ENCODE measurements at regions not wholly inside any gene's neighbourhood (a gene's known extent, or its start where the extent isn't known, plus 50 kb on each side); places are given as distances from the start of the nearest gene placed in this dataset.

DNA sequence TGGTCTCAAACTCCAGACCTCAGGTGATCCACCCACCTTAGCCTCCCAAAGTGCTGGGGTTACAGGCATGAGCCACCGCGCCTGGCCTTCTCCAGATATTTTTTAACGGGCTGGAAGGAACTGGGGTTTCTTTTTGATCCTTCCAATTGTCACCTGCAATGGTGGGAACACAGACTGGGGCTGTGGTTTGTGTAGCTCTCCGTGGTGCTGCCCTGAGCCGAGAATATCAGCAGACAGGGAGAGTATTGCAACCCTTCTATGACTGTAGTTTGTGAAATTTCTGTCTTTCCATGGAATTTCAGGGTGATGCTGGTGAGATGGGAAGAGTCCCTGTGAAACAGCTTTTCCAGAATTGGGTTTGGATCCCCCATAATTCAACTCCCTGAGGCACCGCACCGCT, 263.5 kb downstream of the ENGASE start:
- no peaks in the 10 kb centered on the region for H3K9me3 ChIP-seq
- TF ChIP-seq CTCF (IDR thresholded peaks at IDR 0.05) (no peak), POLR2AphosphoS5 (IDR thresholded peaks at IDR 0.05) (no peak), POLR2A (IDR thresholded peaks at IDR 0.05) (no peak)
- H3K36me3 ChIP-seq: no peaks in the 10 kb centered on the region
- no peak overlapping the region for H3K27ac ChIP-seq
- DNase-seq (ENCODE audit: low spot score in 2 of 2): no peak
- peaks cover 0 to 27% of the 10 kb centered on the region in 2 donors for H3K27me3 ChIP-seq
- H3K4me1 ChIP-seq: no peaks in the 10 kb centered on the region
- H3K4me3 ChIP-seq: no peak overlapping the region
- intact Hi-C loops (cut with DNase I; ENCODE audit: low total_unique reads): no loop called here

DNA sequence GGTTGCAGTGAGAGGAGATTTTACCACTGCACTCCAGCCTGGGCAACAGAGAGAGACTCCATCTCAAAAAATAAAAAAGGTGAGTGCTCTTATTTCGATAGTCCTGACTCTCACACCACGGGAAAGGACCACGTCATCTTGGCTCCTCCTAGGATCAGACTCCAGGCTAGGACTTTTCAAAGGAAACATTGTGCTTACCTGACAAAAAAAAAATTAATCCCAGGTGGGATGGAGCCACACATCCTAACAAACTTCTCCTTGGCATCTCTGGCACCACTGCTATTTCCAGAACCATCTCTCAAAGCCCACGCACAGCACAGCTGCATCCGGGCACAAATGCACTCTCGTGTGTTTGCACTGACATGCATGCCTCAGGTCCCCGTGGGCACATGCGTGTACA, 262.4 kb downstream of the ENGASE start:
- Histone ChIP-seq H3K9me3 (no peaks in the 10 kb centered on the region), H3K27ac (no peak overlapping the region), H3K4me3 (no peak overlapping the region), H3K27me3 (peaks cover 0 to 36% of the 10 kb centered on the region in 2 donors), H3K36me3 (no peaks in the 10 kb centered on the region), H3K4me1 (no peaks in the 10 kb centered on the region)
- no peak for TF ChIP-seq POLR2AphosphoS5 (IDR thresholded peaks at IDR 0.05)
- no peak for TF ChIP-seq POLR2A (IDR thresholded peaks at IDR 0.05)
- TF ChIP-seq CTCF (IDR thresholded peaks at IDR 0.05): no peak
- intact Hi-C loops (cut with DNase I; ENCODE audit: low total_unique reads): no loop called here
- no peak for DNase-seq (ENCODE audit: low spot score in 2 of 2)

DNA sequence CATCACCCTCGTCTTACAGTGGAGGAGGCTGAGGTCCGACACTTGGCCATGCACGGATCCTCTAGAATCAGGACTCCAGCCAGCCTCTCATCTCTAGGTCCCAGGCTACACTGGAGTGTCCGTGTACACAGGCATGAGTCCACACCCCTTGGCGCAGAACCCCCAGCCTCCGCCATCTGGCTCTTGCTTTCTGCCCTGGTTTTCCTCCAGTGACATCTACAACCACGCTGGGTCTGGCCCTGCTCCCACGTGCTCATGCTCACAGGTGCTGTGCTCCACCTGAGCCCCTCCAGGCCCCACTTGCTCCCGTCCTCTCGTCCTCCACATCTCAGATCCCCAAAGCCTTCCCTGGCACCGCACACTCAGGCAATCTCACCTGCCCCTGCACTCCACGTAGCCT, 260.8 kb downstream of the ENGASE start:
- Histone ChIP-seq H3K9me3 (no peaks in the 10 kb centered on the region), H3K27me3 (peaks cover 0 to 52% of the 10 kb centered on the region in 2 donors), H3K27ac (no peak overlapping the region), H3K4me1 (no peaks in the 10 kb centered on the region), H3K4me3 (no peak overlapping the region), H3K36me3 (no peaks in the 10 kb centered on the region)
- no peak for TF ChIP-seq POLR2AphosphoS5 (IDR thresholded peaks at IDR 0.05)
- TF ChIP-seq CTCF (IDR thresholded peaks at IDR 0.05): no peak
- TF ChIP-seq POLR2A (IDR thresholded peaks at IDR 0.05): no peak
- no peak for DNase-seq (ENCODE audit: low spot score in 2 of 2)
- intact Hi-C loops (cut with DNase I; ENCODE audit: low total_unique reads): no loop called here

DNA sequence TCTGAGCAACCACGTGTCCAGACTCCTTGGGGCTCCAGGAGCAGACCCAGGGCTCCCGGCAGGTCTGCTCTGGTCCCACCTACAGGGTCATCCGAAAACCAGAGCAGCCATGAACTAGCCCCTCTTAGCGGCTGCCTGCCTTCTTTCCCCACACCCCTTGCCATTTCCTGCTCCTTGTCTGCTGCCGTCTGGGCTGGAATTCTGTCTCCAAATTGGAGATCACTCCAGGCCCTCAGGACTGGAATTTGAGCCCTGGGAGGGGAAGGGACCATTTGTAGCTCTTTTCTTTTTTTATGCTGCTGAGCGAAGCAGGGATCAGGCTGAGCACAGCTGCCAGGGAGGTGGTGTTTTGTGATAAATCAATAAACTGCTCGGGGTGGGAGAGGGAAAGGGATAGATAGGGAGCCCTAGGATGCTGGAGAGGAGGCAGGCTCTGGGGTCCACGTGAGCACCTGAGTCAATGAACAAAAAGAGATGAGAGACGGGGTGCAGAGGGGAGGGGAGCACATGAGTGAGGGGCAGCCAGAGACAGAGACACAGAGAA, 257.5 kb downstream of the ENGASE start:
- H3K4me3 ChIP-seq: no peak overlapping the region
- no peak for DNase-seq (ENCODE audit: low spot score in 2 of 2)
- no peaks in the 10 kb centered on the region for H3K9me3 ChIP-seq
- H3K27me3 ChIP-seq: peaks cover 0 to 86% of the 10 kb centered on the region in 2 donors
- H3K27ac ChIP-seq: no peak overlapping the region
- intact Hi-C loops (cut with DNase I; ENCODE audit: low total_unique reads): no loop called here
- TF ChIP-seq POLR2A (IDR thresholded peaks at IDR 0.05): no peak
- no peak for TF ChIP-seq POLR2AphosphoS5 (IDR thresholded peaks at IDR 0.05)
- no peak for TF ChIP-seq CTCF (IDR thresholded peaks at IDR 0.05)
- no peaks in the 10 kb centered on the region for H3K36me3 ChIP-seq
- no peaks in the 10 kb centered on the region for H3K4me1 ChIP-seq

GRCh38 chr17:79331492-79331891, 256.9 kb downstream of the ENGASE start:
- intact Hi-C loops (cut with DNase I; ENCODE audit: low total_unique reads): no loop called here
- DNase-seq (ENCODE audit: low spot score in 2 of 2): no peak
- no peak for TF ChIP-seq POLR2A (IDR thresholded peaks at IDR 0.05)
- no peak for TF ChIP-seq CTCF (IDR thresholded peaks at IDR 0.05)
- no peaks in the 10 kb centered on the region for H3K4me1 ChIP-seq
- no peak overlapping the region for H3K27ac ChIP-seq
- no peaks in the 10 kb centered on the region for H3K36me3 ChIP-seq
- H3K4me3 ChIP-seq: no peak overlapping the region
- H3K9me3 ChIP-seq: no peaks in the 10 kb centered on the region
- H3K27me3 ChIP-seq: peaks cover 0 to 92% of the 10 kb centered on the region in 2 donors

Data from breast epithelium (tissue), 4 donors.